Gastroesophageal sphincter (tissue), 4 donors: ENCODE measurements at regions not wholly inside any gene's neighbourhood (a gene's known extent, or its start where the extent isn't known, plus 50 kb on each side); places are given as distances from the start of the nearest gene placed in this dataset.
"Not testable (repeated sequence)": the region's sequence is repeated elsewhere in the genome, so short reads cannot be mapped to it uniquely, and the experiment has no call there.

Source experiments
- ATAC-seq: fragments of 150-250 bp; one replicate; pipeline ENCODE4 v1.9.1; 2016; ENCODE audit warnings: mild to moderate bottlenecking, moderate library complexity
- H3K27ac ChIP-seq, 4 donors: fragments of 200-600 bp; sonication (generic) in 3 of 4; 1 replicate in 3 of 4; 2 replicates in 1 of 4; pipeline ENCODE4 v1.5.1; 2016 to 2019
- H3K27me3 ChIP-seq: fragments of 200-600 bp; sonication (generic); one replicate; pipeline ENCODE4 v1.5.1; 2019
- H3K36me3 ChIP-seq, 2 donors: fragments of 200-600 bp; sonication (generic); one replicate each; pipeline ENCODE4 v1.5.1; 2019; ENCODE audit warnings: control low read depth in 1 of 2
- H3K4me1 ChIP-seq, 3 donors: fragments of 200-600 bp; sonication (generic); 1 replicate in 2 of 3; 2 replicates in 1 of 3; pipeline ENCODE4 v1.5.1; 2016 to 2019; ENCODE audit warnings: control low read depth in 2 of 3
- H3K4me3 ChIP-seq, 2 donors: fragments of 200-600 bp; sonication (generic); one replicate each; pipeline ENCODE4 v1.5.1; 2019; ENCODE audit warnings: mild to moderate bottlenecking in 1 of 2, moderate library complexity in 1 of 2
- H3K9me3 ChIP-seq, 3 donors: fragments of 200-600 bp; sonication (generic); one replicate each; pipeline ENCODE4 v1.5.1; 2017 to 2019; ENCODE audit warnings: control low read depth in 2 of 3
- CTCF ChIP-seq, 4 experiments: fragments of 200-600 bp in 2 of 4; fragments of 450-650 bp in 2 of 4; sonication (generic) in 1 of 4; IDR thresholded peaks; one replicate each; pipeline ENCODE4 v1.5.1; 2017 to 2019; ENCODE audit warnings: antibody characterized with exemption in 4 of 4, mild to moderate bottlenecking in 2 of 4, moderate library complexity in 2 of 4
- EP300 ChIP-seq: sonication (generic); formaldehyde crosslinking; IDR thresholded peaks from one replicate; pipeline ENCODE4 v1.6.1; 2017; ENCODE audit warnings: antibody characterized with exemption, mild to moderate bottlenecking
- POLR2A ChIP-seq, 2 donors: fragments of 450-650 bp; IDR thresholded peaks; one replicate each; pipeline ENCODE4 v1.6.1; 2017; ENCODE audit warnings: antibody characterized with exemption in 2 of 2, mild to moderate bottlenecking in 2 of 2, moderate library complexity in 1 of 2
- POLR2AphosphoS5 ChIP-seq: sonication (generic); formaldehyde crosslinking; IDR thresholded peaks from one replicate; pipeline ENCODE4 v1.6.1; 2017; ENCODE audit warnings: antibody characterized with exemption
- WGBS, 2 donors: methylation state at CpG; one replicate each; pipeline ENCODE4 v1.1.5; 2018; ENCODE audit warnings: low coverage in 1 of 2; 5-methylcytosine and 5-hydroxymethylcytosine counted together

DNA sequence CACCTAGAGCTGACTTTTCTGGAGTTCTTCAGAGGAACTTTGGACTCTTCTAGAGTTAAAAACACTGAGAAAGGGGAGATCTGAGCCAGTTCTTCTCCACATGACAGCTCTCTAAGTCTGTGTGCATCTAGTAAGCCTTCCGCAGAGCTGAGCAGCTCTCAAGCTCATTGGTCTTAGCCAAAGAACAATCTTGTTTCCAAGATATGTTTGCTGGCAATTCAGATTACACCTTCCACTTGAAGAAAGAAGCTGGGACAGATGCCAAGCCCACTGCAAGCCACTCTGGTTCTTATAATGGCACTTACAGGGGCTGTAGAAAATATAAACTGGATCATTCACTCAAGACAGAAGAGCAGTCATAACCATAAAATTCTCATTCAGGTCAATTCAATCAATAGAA lies 134.1 kb upstream of the TOX3 start:
- Histone ChIP-seq H3K4me1 (no peaks in the 10 kb centered on the region), H3K27me3 (no peaks in the 10 kb centered on the region), H3K9me3 (peaks cover 0 to 5% (median 0%) of the 10 kb centered on the region in 3 donors), H3K36me3 (no peaks in the 10 kb centered on the region), H3K4me3 (no peak overlapping the region), H3K27ac (no peak overlapping the region)
- no peak for TF ChIP-seq POLR2A (IDR thresholded peaks at IDR 0.05)
- TF ChIP-seq POLR2AphosphoS5: no peak
- no peak for TF ChIP-seq EP300
- TF ChIP-seq CTCF (IDR thresholded peaks at IDR 0.05): no peak
- WGBS, 2 donors: 44% methylated on average over 1 of the region's 1 CpG; no CpG with 5 or more reads in 1 of the 2 donors
- ATAC-seq: no peak

GRCh38 chr16:52677501-52677900 lies 130.6 kb upstream of the TOX3 start:
- WGBS, 2 donors: 33 to 46% methylated on average over 2 of the region's 2 CpGs
- Histone ChIP-seq H3K27me3 (no peaks in the 10 kb centered on the region), H3K4me1 (no peaks in the 10 kb centered on the region), H3K9me3 (peaks cover 0 to 4% (median 0%) of the 10 kb centered on the region in 3 donors), H3K27ac (no peak overlapping the region), H3K4me3 (no peak overlapping the region), H3K36me3 (no peaks in the 10 kb centered on the region)
- TF ChIP-seq EP300: no peak
- ATAC-seq: no peak

GRCh38 chr16:52676959-52677358 lies 130.0 kb upstream of the TOX3 start:
- TF ChIP-seq EP300 (no peak), CTCF (IDR thresholded peaks at IDR 0.05) (no peak), POLR2AphosphoS5 (no peak), POLR2A (IDR thresholded peaks at IDR 0.05) (no peak)
- H3K36me3 ChIP-seq: no peaks in the 10 kb centered on the region
- no peak for ATAC-seq
- peaks cover 0 to 4% (median 0%) of the 10 kb centered on the region in 3 donors for H3K9me3 ChIP-seq
- H3K4me3 ChIP-seq: no peak overlapping the region
- no peaks in the 10 kb centered on the region for H3K27me3 ChIP-seq
- no peak overlapping the region for H3K27ac ChIP-seq
- H3K4me1 ChIP-seq: no peaks in the 10 kb centered on the region

DNA sequence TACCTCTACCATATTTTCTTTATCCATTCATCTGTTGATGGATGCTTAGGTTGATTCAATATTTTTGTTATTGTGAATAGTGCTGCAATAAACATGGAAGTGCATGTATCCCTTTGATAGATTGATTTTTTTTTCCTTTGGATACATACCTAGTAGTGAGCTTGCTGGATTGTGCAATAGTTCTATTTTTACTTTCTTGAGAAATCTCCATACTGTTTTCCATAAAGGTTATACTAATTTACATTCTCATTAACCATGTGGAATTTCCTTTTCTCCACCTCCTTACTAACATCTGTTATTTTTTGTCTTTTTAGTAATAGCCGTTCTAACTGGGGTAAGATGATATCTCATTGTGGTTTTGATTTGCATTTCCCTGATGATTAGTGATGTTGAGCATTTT lies 124.6 kb upstream of the TOX3 start:
- no peak for TF ChIP-seq POLR2A (IDR thresholded peaks at IDR 0.05)
- TF ChIP-seq EP300: no peak
- no peak for TF ChIP-seq POLR2AphosphoS5
- no peak for TF ChIP-seq CTCF (IDR thresholded peaks at IDR 0.05)
- Histone ChIP-seq H3K36me3 (no peaks in the 10 kb centered on the region), H3K27ac (no peak overlapping the region), H3K4me1 (no peaks in the 10 kb centered on the region), H3K9me3 (peaks cover 0 to 4% (median 0%) of the 10 kb centered on the region in 3 donors), H3K4me3 (no peak overlapping the region), H3K27me3 (no peaks in the 10 kb centered on the region)
- no peak for ATAC-seq
- 42% methylated on average over 1 of the region's 1 CpG; no CpG with 5 or more reads in 1 of the 2 donors for WGBS, 2 donors

GRCh38 chr16:52657924-52658323 lies 111.0 kb upstream of the TOX3 start:
- no peak for ATAC-seq
- H3K9me3 ChIP-seq: peaks cover 0 to 39% (median 0%) of the 10 kb centered on the region in 3 donors
- H3K27me3 ChIP-seq: peaks cover 15% of the 10 kb centered on the region
- TF ChIP-seq CTCF (IDR thresholded peaks at IDR 0.05): no peak
- no peak for TF ChIP-seq POLR2AphosphoS5
- no peak for TF ChIP-seq EP300
- no peak for TF ChIP-seq POLR2A (IDR thresholded peaks at IDR 0.05)
- WGBS, 2 donors: no CpG with 5 or more reads among the region's 3 CpGs
- no peak overlapping the region for H3K27ac ChIP-seq
- no peaks in the 10 kb centered on the region for H3K4me1 ChIP-seq
- no peak overlapping the region for H3K4me3 ChIP-seq
- H3K36me3 ChIP-seq: no peaks in the 10 kb centered on the region

- not testable (repeated sequence) for ATAC-seq, H3K4me3 ChIP-seq, H3K36me3 ChIP-seq, H3K27ac ChIP-seq, H3K4me1 ChIP-seq
- H3K9me3 ChIP-seq: peaks cover 0 to 30% (median 0%) of the 10 kb centered on the region in 3 donors
- peaks cover 15% of the 10 kb centered on the region for H3K27me3 ChIP-seq
- WGBS, 2 donors: 64 to 67% methylated on average over 7 of the region's 7 CpGs
These were observed 109.0 kb upstream of the TOX3 start for GRCh38 chr16:52655916-52656315.

DNA sequence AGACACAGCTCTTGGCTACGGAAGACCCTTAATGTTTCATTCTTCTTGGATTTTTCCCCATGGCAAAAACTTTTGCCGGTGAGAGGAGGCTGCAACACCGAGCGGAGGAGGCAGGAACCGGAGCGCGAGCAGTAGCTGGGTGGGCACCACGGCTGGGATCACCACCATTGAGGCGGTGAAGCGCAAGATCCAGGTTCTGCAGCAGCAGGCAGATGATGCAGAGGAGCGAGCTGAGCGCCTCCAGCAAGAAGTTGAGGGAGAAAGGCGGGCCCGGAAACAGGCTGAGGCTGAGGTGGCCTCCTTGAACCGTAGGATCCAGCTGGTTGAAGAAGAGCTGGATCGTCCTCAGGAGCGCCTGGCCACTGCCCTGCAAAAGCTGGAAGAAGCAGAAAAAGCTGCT lies 108.2 kb upstream of the TOX3 start:
- not testable (repeated sequence) for H3K4me3 ChIP-seq, H3K27ac ChIP-seq, ATAC-seq, H3K4me1 ChIP-seq, H3K36me3 ChIP-seq
- Histone ChIP-seq H3K9me3 (peaks cover 0 to 23% (median 0%) of the 10 kb centered on the region in 3 donors), H3K27me3 (peaks cover 15% of the 10 kb centered on the region)
- 88 to 95% methylated on average over 6 to 14 of the region's 17 CpGs for WGBS, 2 donors
